GM21737 (cell line): ENCODE measurements at regions not wholly inside any gene's neighbourhood (a gene's known extent, or its start where the extent isn't known, plus 50 kb on each side); places are given as distances from the start of the nearest gene placed in this dataset.
"Not testable (repeated sequence)": the region's sequence is repeated elsewhere in the genome, so short reads cannot be mapped to it uniquely, and the experiment has no call there.

Experiments used
- ATAC-seq: cut with Tn5 transposase; IDR thresholded peaks from one replicate; pipeline ENCODE4 v1.9.1; 2021; ENCODE audit warnings: mild to moderate bottlenecking, moderate library complexity; ENCODE audit not compliant: unreplicated experiment

GRCh38 chr6:122145246-122145645 is 254.2 kb upstream of the HSF2 start:
- no peak for ATAC-seq

DNA sequence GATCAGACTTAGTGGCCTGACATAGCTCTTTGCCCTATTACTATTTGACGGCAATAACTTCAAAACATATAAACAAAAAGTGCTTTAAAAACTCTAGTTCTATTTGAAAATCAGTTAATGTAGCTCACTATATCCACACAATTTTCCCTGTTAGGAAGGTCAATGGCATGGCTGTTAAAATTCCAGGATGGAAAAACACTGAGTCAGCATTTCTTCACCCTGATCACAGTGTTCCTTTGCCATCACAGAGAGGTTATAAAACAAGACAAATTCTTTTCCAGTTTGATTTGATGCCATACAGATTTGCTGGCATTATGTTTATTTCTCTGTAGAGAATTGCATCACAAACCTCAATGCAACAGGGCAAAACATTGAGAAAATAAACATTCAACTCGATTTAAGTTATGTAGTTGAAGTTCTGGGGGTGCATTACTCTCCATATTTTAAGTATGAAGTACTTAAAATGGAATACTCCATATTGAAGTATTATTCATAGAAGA is 253.7 kb upstream of the HSF2 start:
- ATAC-seq, result no peak

DNA sequence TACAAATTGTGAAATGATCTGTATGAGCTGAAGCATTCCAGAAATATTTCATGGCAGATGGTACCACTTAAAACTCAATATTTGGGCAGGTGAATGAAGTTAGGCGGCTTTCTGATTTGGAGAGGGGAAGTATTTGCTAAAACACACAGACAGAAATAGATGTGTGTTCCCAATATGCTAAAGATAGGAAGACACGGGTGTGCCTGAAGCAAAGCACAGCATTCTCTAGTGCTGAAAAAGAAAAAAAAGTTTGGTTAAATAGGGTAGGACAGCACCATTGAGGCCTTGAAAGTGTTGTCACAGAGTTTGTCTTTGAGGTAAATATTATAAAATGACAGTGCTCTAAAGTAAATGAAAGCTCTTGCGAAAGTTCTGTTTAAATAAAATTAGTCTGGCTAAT is 252.2 kb upstream of the HSF2 start:
- ATAC-seq, result no peak

- ATAC-seq, result no peak
These were observed 248.4 kb upstream of the HSF2 start for GRCh38 chr6:122151066-122151465.

DNA sequence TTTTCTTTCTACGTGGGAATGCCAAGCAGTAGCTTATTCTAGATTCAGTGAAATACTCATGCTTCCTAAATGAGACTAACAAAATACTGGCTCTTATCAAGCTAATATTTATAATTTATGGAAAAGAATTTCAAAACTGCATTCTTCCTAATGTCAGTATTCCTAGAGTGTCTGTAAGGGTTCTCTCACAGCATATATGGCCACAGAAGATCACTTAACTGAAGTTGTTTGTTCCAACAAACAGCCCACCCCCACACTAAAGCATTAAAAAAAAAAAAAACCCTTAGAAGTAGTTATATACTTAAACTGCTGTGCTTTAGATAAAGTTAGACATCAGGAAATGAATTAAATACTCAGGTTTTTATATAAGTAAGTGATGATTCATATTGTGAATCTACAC is 247.7 kb upstream of the HSF2 start:
- ATAC-seq, result no peak

DNA sequence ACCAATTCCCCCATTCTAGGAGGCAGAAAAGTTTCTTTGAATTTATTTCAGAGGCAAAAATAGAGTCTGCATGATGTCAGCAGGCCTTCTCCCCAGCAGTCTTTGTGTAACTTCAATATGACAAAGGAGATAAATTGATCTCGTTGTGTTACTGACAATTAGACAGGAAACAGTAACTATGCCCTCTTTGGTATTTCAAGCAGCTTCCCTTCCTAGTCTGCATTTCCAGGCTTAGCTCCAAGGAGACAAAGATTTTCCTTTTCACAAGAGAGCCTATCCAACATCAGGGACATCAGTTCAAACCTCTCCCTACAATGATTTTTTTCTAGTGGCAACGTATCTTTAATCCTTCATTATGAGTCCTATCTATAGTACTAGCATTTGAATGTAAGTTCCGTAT is 245.9 kb upstream of the HSF2 start:
- no peak for ATAC-seq

GRCh38 chr6:122154155-122154554 is 245.3 kb upstream of the HSF2 start:
- no peak for ATAC-seq

DNA sequence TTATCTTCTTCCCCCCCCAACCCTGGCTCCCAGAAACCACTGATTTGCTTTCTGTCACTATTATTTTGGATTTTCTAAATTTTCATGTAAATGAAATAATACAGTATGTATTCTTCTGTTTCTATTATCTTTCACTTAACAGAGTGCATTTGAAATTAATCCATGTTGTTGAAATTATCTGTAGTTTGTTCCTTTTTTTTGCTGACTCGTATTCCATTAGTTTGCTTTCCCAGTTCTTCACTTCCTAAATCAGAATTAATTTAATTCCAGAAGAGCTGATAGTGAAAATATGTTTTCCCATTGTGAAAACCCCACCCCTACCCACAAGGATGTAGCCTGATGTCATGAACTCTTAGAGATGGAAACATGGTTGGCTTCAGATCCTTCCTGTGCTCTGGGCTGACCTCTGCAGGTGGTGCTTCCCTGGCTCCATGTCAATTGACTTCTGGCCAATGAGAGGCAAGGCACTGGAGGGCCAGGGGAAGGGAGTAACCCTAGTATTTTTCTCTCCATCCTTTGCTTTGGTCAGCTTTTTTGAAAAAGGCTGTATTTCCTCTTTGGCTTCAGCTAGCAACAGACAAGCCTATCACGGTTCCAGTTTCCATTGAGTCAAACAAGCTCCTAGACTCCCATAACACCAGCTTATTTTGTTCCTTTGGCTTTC is 244.4 kb upstream of the HSF2 start:
- ATAC-seq, result no peak

GRCh38 chr6:122161136-122161535 is 238.3 kb upstream of the HSF2 start:
- no peak for ATAC-seq

GRCh38 chr6:122165014-122165413 is 234.4 kb upstream of the HSF2 start:
- no peak for ATAC-seq

- no peak for ATAC-seq
These were observed 229.2 kb upstream of the HSF2 start for GRCh38 chr6:122170274-122170673.

DNA sequence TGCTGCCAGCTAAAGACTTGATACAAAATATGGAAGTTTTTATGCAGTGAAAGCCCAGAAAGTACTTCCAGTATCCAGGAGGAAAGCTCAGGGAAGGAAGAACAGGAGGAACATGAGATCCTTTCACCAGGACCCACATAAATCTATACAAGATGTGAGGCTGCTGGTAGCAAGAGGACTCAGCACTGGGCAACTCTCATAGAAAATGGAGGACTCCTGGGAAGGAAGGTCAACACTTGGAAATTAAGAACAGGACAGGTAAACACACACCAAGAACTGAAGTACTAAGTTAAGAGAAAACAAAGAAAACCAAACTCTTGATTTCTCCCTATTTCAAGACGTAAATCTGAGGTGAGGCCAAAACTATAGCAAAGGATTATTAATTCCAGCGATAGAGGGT is 220.5 kb upstream of the HSF2 start:
- no peak for ATAC-seq

DNA sequence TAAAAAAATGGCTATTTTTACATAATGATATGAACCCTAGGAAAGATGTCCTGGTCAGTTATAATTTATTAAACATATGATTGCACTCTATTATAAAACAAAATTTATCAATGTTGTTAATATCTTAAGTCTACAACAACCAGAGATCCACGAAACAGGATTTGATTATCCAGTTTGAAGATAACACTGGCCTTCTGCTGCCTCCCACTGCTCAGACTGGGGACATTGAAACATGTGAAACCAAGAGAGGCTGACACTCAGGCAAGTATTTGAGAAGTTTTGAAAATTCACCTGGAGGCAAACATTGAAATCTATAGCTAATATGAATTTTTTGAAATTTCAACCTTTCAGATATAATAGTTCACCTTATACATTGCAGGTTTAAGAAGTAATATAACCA is 219.3 kb upstream of the HSF2 start:
- ATAC-seq, result no peak

DNA sequence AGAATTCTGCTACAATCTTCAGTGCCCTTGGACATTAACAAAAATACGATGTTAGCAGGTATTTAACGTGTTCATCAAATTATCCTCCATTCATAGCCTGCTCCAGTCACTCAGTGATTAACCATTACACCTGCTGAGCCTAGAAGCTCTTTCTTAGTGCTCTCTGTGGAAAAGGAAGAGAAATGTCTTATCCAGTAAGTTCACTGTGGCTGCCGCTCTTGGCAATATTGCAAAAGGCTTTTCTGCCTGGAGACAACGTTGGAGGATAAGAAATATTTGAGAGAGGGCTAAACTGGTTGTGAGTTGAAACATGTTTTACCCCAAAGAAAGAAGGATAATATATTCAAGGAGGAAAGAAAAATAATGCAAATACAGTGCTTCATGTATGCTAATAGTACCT is 217.4 kb upstream of the HSF2 start:
- ATAC-seq, result no peak

DNA sequence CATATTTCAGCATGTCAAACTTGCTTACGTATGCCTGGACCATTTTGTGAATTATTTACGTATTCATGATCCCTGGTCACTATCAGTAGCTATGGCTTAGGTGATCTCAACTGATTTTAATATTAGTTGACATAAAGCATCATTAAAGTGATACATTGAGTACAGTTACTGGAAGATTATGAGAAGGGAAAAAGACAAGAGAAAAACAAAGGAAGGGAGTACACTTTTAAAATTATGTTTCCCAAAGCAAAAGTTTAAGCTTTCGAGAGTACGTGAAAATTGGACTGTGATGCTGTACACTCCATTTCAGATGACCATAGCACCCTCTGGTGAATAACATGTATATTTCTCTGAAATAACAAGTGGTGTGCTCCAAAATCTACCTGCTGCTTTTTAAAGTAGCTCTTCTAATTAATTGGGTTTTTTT is 215.0 kb upstream of the HSF2 start:
- no peak for ATAC-seq

GRCh38 chr6:122185458-122185857 is 214.0 kb upstream of the HSF2 start:
- ATAC-seq, result not testable (repeated sequence)

DNA sequence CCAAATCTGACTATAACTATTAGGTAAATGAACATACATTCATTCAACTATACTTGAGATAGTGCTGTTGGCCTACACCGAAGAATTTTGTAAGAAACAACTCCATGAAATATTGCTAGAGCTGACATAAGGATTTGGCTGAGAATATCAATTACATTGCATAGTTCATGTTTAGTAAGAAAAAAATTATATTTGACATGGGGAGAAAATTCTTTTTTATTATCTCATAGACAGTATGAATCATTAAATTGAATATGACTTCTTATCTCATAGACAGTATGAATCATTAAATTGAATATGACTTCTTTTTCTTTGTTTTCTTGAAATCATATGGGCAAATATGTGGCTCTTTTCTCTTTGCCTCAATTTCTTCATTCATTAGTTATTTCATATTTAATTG is 212.3 kb upstream of the HSF2 start:
- no peak for ATAC-seq

DNA sequence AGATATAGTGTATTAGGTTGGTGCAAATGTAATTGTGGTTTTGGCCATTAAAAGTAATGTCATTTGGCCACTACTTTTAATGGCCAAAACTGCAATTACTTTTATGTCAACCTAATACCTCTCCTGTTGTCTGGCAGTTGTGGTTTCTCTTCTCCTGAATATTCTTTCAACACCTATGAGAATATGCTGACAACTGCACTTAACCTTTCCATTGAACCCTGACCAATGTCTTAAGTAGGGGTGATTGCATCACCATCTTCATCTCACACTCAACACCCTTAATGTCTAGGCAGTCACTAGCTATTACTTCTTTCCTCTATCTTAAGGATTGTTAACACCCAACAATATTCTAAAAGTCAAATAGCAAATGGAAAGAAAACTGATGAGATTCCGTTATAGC is 200.5 kb upstream of the HSF2 start:
- ATAC-seq, result no peak

DNA sequence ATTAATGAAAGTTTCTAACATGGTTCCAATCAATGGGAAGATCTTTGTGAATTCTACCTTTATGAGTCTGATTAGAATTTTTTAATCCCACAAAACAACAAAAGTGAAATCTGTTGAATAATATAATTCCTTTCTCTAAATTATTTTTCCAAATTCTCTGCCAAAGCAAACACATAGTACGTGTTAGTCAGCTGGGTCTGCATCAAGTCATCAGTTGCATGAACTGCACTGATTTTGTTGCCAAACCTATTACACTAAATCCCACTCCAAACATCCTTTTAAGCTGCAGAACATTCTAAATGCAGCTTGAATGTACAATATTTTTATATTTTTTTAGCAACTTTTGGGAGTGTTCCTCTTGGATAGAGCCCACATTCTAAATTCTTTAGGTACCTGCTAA is 199.0 kb upstream of the HSF2 start:
- ATAC-seq, result no peak

DNA sequence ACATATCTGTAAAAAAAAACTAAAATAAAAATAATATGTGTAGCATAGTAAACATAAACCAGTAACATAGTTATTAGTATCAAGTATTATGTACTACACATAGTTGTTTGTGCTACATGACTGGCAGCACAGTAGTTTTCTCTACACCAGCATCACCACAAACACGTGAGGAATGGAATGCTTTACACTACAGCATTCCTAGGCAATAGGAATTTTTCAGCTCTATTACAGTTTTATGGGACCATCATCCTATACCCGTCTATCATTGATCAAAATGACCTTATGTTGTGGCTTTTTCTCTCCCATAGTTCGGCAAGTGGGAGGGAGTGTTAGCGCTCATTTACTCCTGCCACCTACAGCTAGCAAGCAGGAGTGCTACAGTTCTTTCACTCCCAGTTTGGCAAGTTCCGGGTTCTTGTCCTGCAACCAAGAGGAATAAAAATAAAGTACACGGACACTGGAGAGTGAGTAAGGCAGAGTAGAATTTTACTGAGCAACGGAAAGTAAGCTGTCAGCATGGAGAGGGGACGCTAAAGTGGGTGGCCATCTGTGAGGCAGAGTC is 196.8 kb upstream of the HSF2 start:
- no peak for ATAC-seq

DNA sequence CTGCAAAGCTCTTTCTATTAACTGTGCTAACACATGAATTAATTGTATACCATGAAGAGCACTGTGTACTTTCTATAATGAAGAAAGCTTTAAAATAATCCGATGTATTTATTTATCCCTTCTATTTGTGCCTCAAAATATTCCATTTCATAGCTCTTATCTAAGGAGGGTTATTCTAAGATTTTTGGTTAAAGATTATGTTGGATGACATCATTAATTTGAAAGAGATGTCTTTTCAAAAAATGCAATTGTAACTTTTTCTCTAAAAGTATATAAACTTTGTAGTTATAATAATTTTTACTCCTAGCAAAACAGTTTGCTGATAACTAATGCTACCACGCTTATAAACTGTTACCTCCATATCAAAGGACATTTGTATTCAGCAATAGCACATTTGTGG is 192.4 kb upstream of the HSF2 start:
- no peak for ATAC-seq

DNA sequence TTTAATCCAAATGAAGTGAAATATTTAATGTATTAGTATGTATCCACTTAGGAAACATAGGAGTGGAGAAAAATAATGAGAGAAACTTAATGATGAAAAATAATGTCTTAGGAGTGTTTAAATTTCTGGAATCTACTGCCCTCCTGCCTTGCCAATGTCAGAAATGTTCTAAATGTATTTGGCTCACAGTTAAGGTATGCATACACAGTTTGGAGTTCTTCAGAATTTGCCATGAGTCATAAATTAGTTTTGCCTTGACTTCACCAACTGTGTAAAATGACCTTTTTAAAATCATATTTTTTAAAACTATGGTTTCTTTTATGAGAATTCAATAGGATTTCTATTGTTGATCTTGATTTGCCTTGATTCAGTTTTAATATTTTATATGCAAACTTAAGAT is 191.7 kb upstream of the HSF2 start:
- ATAC-seq, result no peak
